Stimulated activated naive CD8-positive, alpha-beta T cell treated with anti-CD3 and anti-CD28 coated beads, Interleukin-15, Interleukin-2, amounts not matched to agents 100 ng/mL and 50 ng/mL, for 24 hours (primary cell): ENCODE measurements at regions not wholly inside any gene's neighbourhood (a gene's known extent, or its start where the extent isn't known, plus 50 kb on each side); places are given as distances from the start of the nearest gene placed in this dataset.

Experiments
- H3K27ac Mint-ChIP-seq: one replicate; pipeline ENCODE4 v1.8.0; 2021; ENCODE audit warnings: mild to moderate bottlenecking, mixed read lengths
- H3K27me3 Mint-ChIP-seq: one replicate; pipeline ENCODE4 v1.8.0; 2021; ENCODE audit warnings: mixed read lengths
- H3K36me3 Mint-ChIP-seq: one replicate; pipeline ENCODE4 v1.8.0; 2021; ENCODE audit warnings: low read depth, mixed read lengths
- H3K4me1 Mint-ChIP-seq: one replicate; pipeline ENCODE4 v1.8.0; 2021; ENCODE audit warnings: low read depth, mixed read lengths
- H3K4me3 Mint-ChIP-seq: one replicate; pipeline ENCODE4 v1.8.0; 2021; ENCODE audit warnings: mild to moderate bottlenecking, mixed read lengths
- H3K9me3 Mint-ChIP-seq: one replicate; pipeline ENCODE4 v1.8.0; 2021; ENCODE audit warnings: mixed read lengths

- no peaks in the 10 kb centered on the region for H3K36me3 Mint-ChIP-seq
- H3K4me1 Mint-ChIP-seq, result no peaks in the 10 kb centered on the region
- H3K9me3 Mint-ChIP-seq, result peaks cover 11% of the 10 kb centered on the region
- H3K27ac Mint-ChIP-seq, result no peak overlapping the region
- no peak overlapping the region for H3K4me3 Mint-ChIP-seq
- H3K27me3 Mint-ChIP-seq, result no peaks in the 10 kb centered on the region
Observed at GRCh38 chr1:187891993-187892682, 1063.4 kb downstream of the PLA2G4A start.

- H3K27ac Mint-ChIP-seq, result no peak overlapping the region
- H3K36me3 Mint-ChIP-seq, result no peaks in the 10 kb centered on the region
- H3K4me1 Mint-ChIP-seq, result no peaks in the 10 kb centered on the region
- no peak overlapping the region for H3K4me3 Mint-ChIP-seq
- peaks cover 11% of the 10 kb centered on the region for H3K9me3 Mint-ChIP-seq
- no peaks in the 10 kb centered on the region for H3K27me3 Mint-ChIP-seq
Observed at GRCh38 chr1:187892683-187893039, 1063.9 kb downstream of the PLA2G4A start.

DNA sequence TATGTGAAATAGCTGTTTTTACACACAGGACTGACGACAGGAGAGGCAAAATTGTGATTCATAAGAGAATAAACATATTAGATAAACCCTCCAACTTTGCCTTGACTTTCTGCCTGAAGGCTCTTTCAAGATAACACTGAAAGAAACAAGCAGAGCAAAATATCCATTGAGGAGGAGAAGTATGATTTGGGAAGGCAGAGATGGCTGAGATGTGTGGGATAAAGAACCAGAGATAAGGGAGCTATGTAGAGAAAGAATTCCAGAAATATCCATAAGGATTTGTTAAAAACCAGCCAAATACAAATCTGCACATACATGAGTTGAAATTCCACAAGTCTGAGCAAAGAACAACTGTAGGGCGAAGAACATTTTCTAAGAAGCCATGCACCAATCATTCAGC lies 1064.7 kb downstream of the PLA2G4A start:
- no peaks in the 10 kb centered on the region for H3K27me3 Mint-ChIP-seq
- no peaks in the 10 kb centered on the region for H3K4me1 Mint-ChIP-seq
- no peak overlapping the region for H3K27ac Mint-ChIP-seq
- H3K4me3 Mint-ChIP-seq, result no peak overlapping the region
- H3K9me3 Mint-ChIP-seq, result peaks cover 11% of the 10 kb centered on the region
- no peaks in the 10 kb centered on the region for H3K36me3 Mint-ChIP-seq

GRCh38 chr1:187894349-187894748 lies 1065.6 kb downstream of the PLA2G4A start:
- peaks cover 11% of the 10 kb centered on the region for H3K9me3 Mint-ChIP-seq
- no peak overlapping the region for H3K27ac Mint-ChIP-seq
- no peaks in the 10 kb centered on the region for H3K27me3 Mint-ChIP-seq
- H3K4me1 Mint-ChIP-seq, result no peaks in the 10 kb centered on the region
- no peak overlapping the region for H3K4me3 Mint-ChIP-seq
- no peaks in the 10 kb centered on the region for H3K36me3 Mint-ChIP-seq

DNA sequence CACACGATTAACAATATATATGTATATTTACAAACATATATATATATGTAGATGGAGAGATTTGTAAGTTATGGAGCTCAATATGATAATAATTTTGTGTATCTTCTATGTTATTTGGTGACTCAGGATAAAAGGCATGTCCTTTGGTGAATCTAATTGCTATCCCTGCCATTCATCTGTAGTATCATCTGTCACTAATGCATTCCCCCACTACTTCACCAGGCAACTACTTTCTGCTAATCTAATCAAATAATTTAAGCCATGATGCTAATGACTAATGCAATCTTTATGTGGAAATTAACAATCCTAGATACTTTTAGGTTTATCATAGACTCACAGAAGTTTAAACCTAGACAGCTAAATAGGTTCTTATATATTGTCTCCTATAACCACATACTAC lies 1074.5 kb downstream of the PLA2G4A start:
- no peak overlapping the region for H3K27ac Mint-ChIP-seq
- H3K4me1 Mint-ChIP-seq, result no peaks in the 10 kb centered on the region
- no peaks in the 10 kb centered on the region for H3K36me3 Mint-ChIP-seq
- no peaks in the 10 kb centered on the region for H3K27me3 Mint-ChIP-seq
- H3K9me3 Mint-ChIP-seq, result peaks cover 3% of the 10 kb centered on the region
- no peak overlapping the region for H3K4me3 Mint-ChIP-seq

DNA sequence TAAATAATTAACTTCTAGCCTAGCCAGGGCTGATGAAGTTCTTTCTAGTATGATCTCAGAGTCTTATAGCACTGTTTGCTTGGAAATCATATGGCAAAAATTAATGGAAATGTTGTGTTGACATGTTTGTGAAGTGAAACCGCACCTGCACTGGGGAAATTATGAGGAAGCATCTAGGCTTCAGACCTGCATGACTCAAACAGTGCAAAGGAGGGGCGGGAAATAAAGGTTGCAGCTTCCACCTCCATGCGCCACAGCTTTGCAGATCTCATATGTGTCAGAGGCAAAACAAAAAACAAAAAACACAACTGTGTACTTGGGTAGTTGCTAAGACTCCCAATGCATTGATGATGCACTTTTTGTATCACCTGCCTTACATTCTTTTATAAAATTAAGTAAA lies 1080.6 kb downstream of the PLA2G4A start:
- no peak overlapping the region for H3K4me3 Mint-ChIP-seq
- H3K36me3 Mint-ChIP-seq, result no peaks in the 10 kb centered on the region
- no peak overlapping the region for H3K27ac Mint-ChIP-seq
- no peaks in the 10 kb centered on the region for H3K9me3 Mint-ChIP-seq
- no peaks in the 10 kb centered on the region for H3K4me1 Mint-ChIP-seq
- H3K27me3 Mint-ChIP-seq, result no peaks in the 10 kb centered on the region

- no peaks in the 10 kb centered on the region for H3K4me1 Mint-ChIP-seq
- H3K9me3 Mint-ChIP-seq, result peaks cover 5% of the 10 kb centered on the region
- no peaks in the 10 kb centered on the region for H3K36me3 Mint-ChIP-seq
- H3K27me3 Mint-ChIP-seq, result no peaks in the 10 kb centered on the region
- no peak overlapping the region for H3K27ac Mint-ChIP-seq
- H3K4me3 Mint-ChIP-seq, result no peak overlapping the region
Observed at GRCh38 chr1:187911820-187912219, 1083.1 kb downstream of the PLA2G4A start.

- no peaks in the 10 kb centered on the region for H3K36me3 Mint-ChIP-seq
- no peaks in the 10 kb centered on the region for H3K4me1 Mint-ChIP-seq
- no peak overlapping the region for H3K27ac Mint-ChIP-seq
- peaks cover 3% of the 10 kb centered on the region for H3K9me3 Mint-ChIP-seq
- H3K27me3 Mint-ChIP-seq, result no peaks in the 10 kb centered on the region
- no peak overlapping the region for H3K4me3 Mint-ChIP-seq
Observed at GRCh38 chr1:187920976-187921375, 1092.2 kb downstream of the PLA2G4A start.

DNA sequence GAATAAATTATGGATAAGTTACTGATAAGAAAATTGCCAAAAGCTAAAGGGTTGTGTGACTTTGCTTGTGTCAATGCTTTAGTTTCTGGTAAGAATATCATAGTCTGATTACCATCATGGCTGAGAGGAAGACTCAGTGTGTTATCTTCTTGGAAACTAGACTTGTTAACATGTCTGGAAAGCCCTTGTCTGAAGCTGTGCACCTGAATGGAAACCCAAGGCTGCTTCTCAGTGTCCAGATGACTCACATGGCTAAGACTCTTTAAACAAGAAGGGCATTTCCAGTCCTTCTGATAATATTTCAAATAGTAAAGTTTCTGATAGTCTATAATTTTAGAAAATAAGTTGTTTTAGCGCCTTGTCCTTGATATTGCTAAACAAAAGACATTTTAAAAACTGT lies 1092.7 kb downstream of the PLA2G4A start:
- H3K4me1 Mint-ChIP-seq, result no peaks in the 10 kb centered on the region
- no peaks in the 10 kb centered on the region for H3K36me3 Mint-ChIP-seq
- H3K9me3 Mint-ChIP-seq, result peaks cover 3% of the 10 kb centered on the region
- H3K27ac Mint-ChIP-seq, result no peak overlapping the region
- H3K27me3 Mint-ChIP-seq, result no peaks in the 10 kb centered on the region
- H3K4me3 Mint-ChIP-seq, result no peak overlapping the region

DNA sequence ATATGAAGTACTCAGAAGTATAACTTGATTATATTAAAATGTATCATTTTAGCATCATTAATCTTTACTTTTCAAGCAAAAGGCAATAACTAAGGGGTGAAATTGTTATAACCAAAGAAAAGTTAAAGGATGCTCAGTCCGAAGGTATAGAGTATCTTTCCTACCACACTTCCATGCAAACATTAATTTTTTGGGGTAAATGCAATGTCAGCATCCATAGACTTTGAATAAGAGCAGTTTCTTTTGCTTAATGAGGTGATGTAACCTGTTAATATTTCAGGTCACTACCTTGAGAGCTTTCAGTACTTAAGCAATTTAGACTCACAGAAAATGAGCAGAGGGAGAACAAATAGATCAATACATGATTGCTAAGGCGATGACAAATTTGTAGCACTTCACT lies 1093.5 kb downstream of the PLA2G4A start:
- no peaks in the 10 kb centered on the region for H3K27me3 Mint-ChIP-seq
- no peaks in the 10 kb centered on the region for H3K9me3 Mint-ChIP-seq
- no peaks in the 10 kb centered on the region for H3K36me3 Mint-ChIP-seq
- no peak overlapping the region for H3K4me3 Mint-ChIP-seq
- H3K4me1 Mint-ChIP-seq, result no peaks in the 10 kb centered on the region
- H3K27ac Mint-ChIP-seq, result no peak overlapping the region

DNA sequence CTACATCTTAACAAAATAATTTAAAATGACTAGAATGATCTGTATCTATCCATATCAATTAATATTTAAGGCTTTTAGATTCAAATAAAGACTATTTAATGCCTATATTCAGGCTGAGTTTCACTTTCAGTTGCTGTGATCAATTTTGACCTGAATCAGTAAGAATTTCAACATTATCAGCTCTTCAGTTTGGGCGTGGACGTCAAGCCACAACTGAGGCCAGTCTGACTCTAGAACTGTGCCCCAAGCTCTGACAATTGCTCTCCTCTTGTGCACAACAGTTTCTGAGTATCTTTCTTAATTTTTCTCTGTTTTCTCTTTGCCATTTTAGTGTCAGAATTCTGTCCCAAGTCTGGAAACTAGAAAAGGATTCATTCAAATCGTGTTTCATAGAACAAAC lies 1095.5 kb downstream of the PLA2G4A start:
- H3K4me1 Mint-ChIP-seq, result no peaks in the 10 kb centered on the region
- no peaks in the 10 kb centered on the region for H3K36me3 Mint-ChIP-seq
- H3K4me3 Mint-ChIP-seq, result no peak overlapping the region
- H3K27ac Mint-ChIP-seq, result no peak overlapping the region
- no peaks in the 10 kb centered on the region for H3K27me3 Mint-ChIP-seq
- no peaks in the 10 kb centered on the region for H3K9me3 Mint-ChIP-seq

- no peaks in the 10 kb centered on the region for H3K27me3 Mint-ChIP-seq
- no peaks in the 10 kb centered on the region for H3K4me1 Mint-ChIP-seq
- no peaks in the 10 kb centered on the region for H3K9me3 Mint-ChIP-seq
- no peak overlapping the region for H3K4me3 Mint-ChIP-seq
- no peak overlapping the region for H3K27ac Mint-ChIP-seq
- H3K36me3 Mint-ChIP-seq, result no peaks in the 10 kb centered on the region
Observed at GRCh38 chr1:187928288-187928687, 1099.5 kb downstream of the PLA2G4A start.

DNA sequence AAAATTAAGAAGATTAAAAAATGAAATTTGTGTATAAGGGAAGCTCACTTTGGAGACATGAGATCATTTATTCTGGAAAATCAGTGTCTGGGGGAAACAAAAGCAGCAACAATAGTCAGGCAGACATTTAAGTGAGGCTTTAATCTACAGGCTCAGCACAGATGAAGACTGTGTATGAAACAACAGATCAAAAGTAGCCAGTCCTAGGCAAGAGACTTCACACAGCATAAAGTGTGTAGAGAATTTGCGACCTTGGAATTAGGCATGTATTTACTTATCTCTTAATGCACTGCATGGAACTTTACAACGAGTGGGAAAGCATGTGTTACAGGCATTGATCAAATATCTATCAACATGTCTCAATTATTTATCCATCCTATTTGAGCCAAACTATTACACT lies 1099.9 kb downstream of the PLA2G4A start:
- Mint-ChIP-seq H3K36me3 (no peaks in the 10 kb centered on the region), H3K4me1 (no peaks in the 10 kb centered on the region), H3K27ac (no peak overlapping the region), H3K27me3 (no peaks in the 10 kb centered on the region), H3K4me3 (no peak overlapping the region), H3K9me3 (no peaks in the 10 kb centered on the region)

- H3K9me3 Mint-ChIP-seq, result peaks cover under 1% of the 10 kb centered on the region
- no peak overlapping the region for H3K4me3 Mint-ChIP-seq
- no peak overlapping the region for H3K27ac Mint-ChIP-seq
- H3K36me3 Mint-ChIP-seq, result no peaks in the 10 kb centered on the region
- no peaks in the 10 kb centered on the region for H3K27me3 Mint-ChIP-seq
- H3K4me1 Mint-ChIP-seq, result no peaks in the 10 kb centered on the region
Observed at GRCh38 chr1:187931776-187932175, 1103.0 kb downstream of the PLA2G4A start.

- Mint-ChIP-seq H3K9me3 (peaks cover 16% of the 10 kb centered on the region), H3K4me1 (no peaks in the 10 kb centered on the region), H3K4me3 (no peak overlapping the region), H3K36me3 (no peaks in the 10 kb centered on the region), H3K27ac (no peak overlapping the region), H3K27me3 (no peaks in the 10 kb centered on the region)
Observed at GRCh38 chr1:187933562-187934419, 1105.0 kb downstream of the PLA2G4A start.

GRCh38 chr1:187936667-187937066 lies 1107.9 kb downstream of the PLA2G4A start:
- H3K36me3 Mint-ChIP-seq, result no peaks in the 10 kb centered on the region
- no peak overlapping the region for H3K4me3 Mint-ChIP-seq
- H3K27ac Mint-ChIP-seq, result no peak overlapping the region
- peaks cover 23% of the 10 kb centered on the region for H3K9me3 Mint-ChIP-seq
- H3K27me3 Mint-ChIP-seq, result no peaks in the 10 kb centered on the region
- no peaks in the 10 kb centered on the region for H3K4me1 Mint-ChIP-seq
